Lung (tissue), 11 donors: ENCODE measurements at regions not wholly inside any gene's neighbourhood (a gene's known extent, or its start where the extent isn't known, plus 50 kb on each side); places are given as distances from the start of the nearest gene placed in this dataset.
A peak's percentile ranks its signal among the peaks of the same experiment; 100 is the strongest.

Source experiments
- ATAC-seq: fragments of 200-7000 bp; cut with Tn5 transposase; one replicate; pipeline ENCODE4 v1.9.1; 2020; ENCODE audit warnings: moderate number of reproducible peaks; ENCODE audit not compliant: insufficient read depth, low FRiP score
- DNase-seq, 3 donors: peaks; one replicate each; pipeline ENCODE4 v3.0.0-alpha.2; 2013 to 2017
- H3K27ac ChIP-seq, 2 donors: one replicate each; pipeline ENCODE4 v1.5.1; 2013; ENCODE audit warnings: mild to moderate bottlenecking in 2 of 2, moderate library complexity in 2 of 2, control low read depth in 1 of 2, inconsistent platforms in 1 of 2, low read depth in 1 of 2, low read length in 1 of 2
- H3K27me3 ChIP-seq, 3 donors: one replicate each; pipeline ENCODE4 v1.5.1; 2013; ENCODE audit warnings: low read length in 2 of 3; ENCODE audit not compliant: control insufficient read depth in 3 of 3, insufficient read depth in 3 of 3
- H3K36me3 ChIP-seq, 4 donors: one replicate each; pipeline ENCODE4 v1.5.1; 2013; ENCODE audit warnings: low read length in 4 of 4, mild to moderate bottlenecking in 1 of 4, moderate library complexity in 1 of 4; ENCODE audit not compliant: control insufficient read depth in 4 of 4, insufficient read depth in 4 of 4
- H3K4me1 ChIP-seq, 5 donors: one replicate each; pipeline ENCODE4 v1.5.1; 2013; ENCODE audit warnings: low read length in 5 of 5, mild to moderate bottlenecking in 2 of 5, moderate library complexity in 1 of 5; ENCODE audit not compliant: control insufficient read depth in 5 of 5, insufficient read depth in 5 of 5
- H3K4me3 ChIP-seq: one replicate; pipeline ENCODE4 v1.5.1; 2013; ENCODE audit warnings: mild to moderate bottlenecking, control low read depth, moderate library complexity
- H3K9ac ChIP-seq, 2 donors: one replicate each; pipeline ENCODE4 v1.5.1; 2013; ENCODE audit warnings: low read length in 2 of 2, control low read depth in 1 of 2; ENCODE audit not compliant: insufficient read depth in 1 of 2
- H3K9me3 ChIP-seq, 4 donors: one replicate each; pipeline ENCODE4 v1.5.1; 2013; ENCODE audit warnings: low read length in 3 of 4, mild to moderate bottlenecking in 1 of 4, moderate library complexity in 1 of 4; ENCODE audit not compliant: control insufficient read depth in 4 of 4, insufficient read depth in 3 of 4
- CTCF ChIP-seq: IDR thresholded peaks from 2 replicates; pipeline ENCODE4 v1.5.1; 2012; ENCODE audit warnings: mild to moderate bottlenecking; ENCODE audit errors: control extremely low read depth, extremely low read depth
- WGBS, 2 donors: extraction: QIAGEN DNeasy Blood & Tissue Kit; methylation state at CpG; one replicate each; pipeline ENCODE4 v1.1.7; 2013; 5-methylcytosine and 5-hydroxymethylcytosine counted together
- donor health status: control.
- donor health status: control.
- donor health status: Bipolar disorder and iron deficiency.
- donor health status: healthy.
- donor health status: DM: yes; HTN: yes; CAD: no.

GRCh38 chr4:24059839-24060238 is 170.0 kb upstream of the PPARGC1A start:
- peaks cover 0 to 8% (median 0%) of the 10 kb centered on the region in 5 donors for H3K4me1 ChIP-seq
- no peak overlapping the region for H3K27ac ChIP-seq
- TF ChIP-seq CTCF, result no peak
- H3K9me3 ChIP-seq, result no peaks in the 10 kb centered on the region
- H3K9ac ChIP-seq, result peak overlapping the region in 1 of 2 donors; percentile 8
- no peaks in the 10 kb centered on the region for H3K27me3 ChIP-seq
- WGBS, 2 donors, result 92% methylated on average over 5 of the region's 5 CpGs
- ATAC-seq (no peak), DNase-seq (peak in 1 of 3 donors; percentile 25)
- no peak overlapping the region for H3K4me3 ChIP-seq
- no peaks in the 10 kb centered on the region for H3K36me3 ChIP-seq

GRCh38 chr4:24057915-24058559 is 168.2 kb upstream of the PPARGC1A start:
- H3K9me3 ChIP-seq, result no peaks in the 10 kb centered on the region
- H3K27me3 ChIP-seq, result no peaks in the 10 kb centered on the region
- H3K27ac ChIP-seq, result no peak overlapping the region
- DNase-seq (no peak), ATAC-seq (no peak)
- no peak for TF ChIP-seq CTCF
- no peaks in the 10 kb centered on the region for H3K4me1 ChIP-seq
- WGBS, 2 donors, result 81 to 84% methylated on average over 10 of the region's 10 CpGs
- no peaks in the 10 kb centered on the region for H3K36me3 ChIP-seq
- no peak overlapping the region for H3K4me3 ChIP-seq
- no peak overlapping the region for H3K9ac ChIP-seq

- H3K4me3 ChIP-seq, result no peak overlapping the region
Measured at GRCh38 chr4:24056289-24056688, 166.4 kb upstream of the PPARGC1A start.

More at GRCh38 chr4:24056289-24056688, 166.4 kb upstream of the PPARGC1A start:
- Histone ChIP-seq H3K4me1 (no peaks in the 10 kb centered on the region), H3K9me3 (no peaks in the 10 kb centered on the region), H3K36me3 (no peaks in the 10 kb centered on the region), H3K27me3 (no peaks in the 10 kb centered on the region), H3K9ac (no peak overlapping the region), H3K27ac (no peak overlapping the region)
- ATAC-seq (no peak), DNase-seq (no peak)
- WGBS, 2 donors, result 90 to 97% methylated on average over 1 of the region's 1 CpG
- no peak for TF ChIP-seq CTCF
